ENCODE measurements at regions not wholly inside any gene's neighbourhood (a gene's known extent, or its start where the extent isn't known, plus 50 kb on each side); places are given as distances from the start of the nearest gene placed in this dataset.

GRCh38 chr12:47007048-47007447, 72.4 kb upstream of the PCED1B start (continued):
- TF ChIP-seq, protein P1, sequence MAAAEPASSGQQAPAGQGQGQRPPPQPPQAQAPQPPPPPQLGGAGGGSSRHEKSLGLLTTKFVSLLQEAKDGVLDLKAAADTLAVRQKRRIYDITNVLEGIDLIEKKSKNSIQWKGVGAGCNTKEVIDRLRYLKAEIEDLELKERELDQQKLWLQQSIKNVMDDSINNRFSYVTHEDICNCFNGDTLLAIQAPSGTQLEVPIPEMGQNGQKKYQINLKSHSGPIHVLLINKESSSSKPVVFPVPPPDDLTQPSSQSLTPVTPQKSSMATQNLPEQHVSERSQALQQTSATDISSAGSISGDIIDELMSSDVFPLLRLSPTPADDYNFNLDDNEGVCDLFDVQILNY (CRISPR knock-in tag; IDR thresholded peaks at IDR 0.05) = no peak
- no peak for TF ChIP-seq PRRX2 (CRISPR knock-in tag; IDR thresholded peaks at IDR 0.05)
- TF ChIP-seq, protein P2, sequence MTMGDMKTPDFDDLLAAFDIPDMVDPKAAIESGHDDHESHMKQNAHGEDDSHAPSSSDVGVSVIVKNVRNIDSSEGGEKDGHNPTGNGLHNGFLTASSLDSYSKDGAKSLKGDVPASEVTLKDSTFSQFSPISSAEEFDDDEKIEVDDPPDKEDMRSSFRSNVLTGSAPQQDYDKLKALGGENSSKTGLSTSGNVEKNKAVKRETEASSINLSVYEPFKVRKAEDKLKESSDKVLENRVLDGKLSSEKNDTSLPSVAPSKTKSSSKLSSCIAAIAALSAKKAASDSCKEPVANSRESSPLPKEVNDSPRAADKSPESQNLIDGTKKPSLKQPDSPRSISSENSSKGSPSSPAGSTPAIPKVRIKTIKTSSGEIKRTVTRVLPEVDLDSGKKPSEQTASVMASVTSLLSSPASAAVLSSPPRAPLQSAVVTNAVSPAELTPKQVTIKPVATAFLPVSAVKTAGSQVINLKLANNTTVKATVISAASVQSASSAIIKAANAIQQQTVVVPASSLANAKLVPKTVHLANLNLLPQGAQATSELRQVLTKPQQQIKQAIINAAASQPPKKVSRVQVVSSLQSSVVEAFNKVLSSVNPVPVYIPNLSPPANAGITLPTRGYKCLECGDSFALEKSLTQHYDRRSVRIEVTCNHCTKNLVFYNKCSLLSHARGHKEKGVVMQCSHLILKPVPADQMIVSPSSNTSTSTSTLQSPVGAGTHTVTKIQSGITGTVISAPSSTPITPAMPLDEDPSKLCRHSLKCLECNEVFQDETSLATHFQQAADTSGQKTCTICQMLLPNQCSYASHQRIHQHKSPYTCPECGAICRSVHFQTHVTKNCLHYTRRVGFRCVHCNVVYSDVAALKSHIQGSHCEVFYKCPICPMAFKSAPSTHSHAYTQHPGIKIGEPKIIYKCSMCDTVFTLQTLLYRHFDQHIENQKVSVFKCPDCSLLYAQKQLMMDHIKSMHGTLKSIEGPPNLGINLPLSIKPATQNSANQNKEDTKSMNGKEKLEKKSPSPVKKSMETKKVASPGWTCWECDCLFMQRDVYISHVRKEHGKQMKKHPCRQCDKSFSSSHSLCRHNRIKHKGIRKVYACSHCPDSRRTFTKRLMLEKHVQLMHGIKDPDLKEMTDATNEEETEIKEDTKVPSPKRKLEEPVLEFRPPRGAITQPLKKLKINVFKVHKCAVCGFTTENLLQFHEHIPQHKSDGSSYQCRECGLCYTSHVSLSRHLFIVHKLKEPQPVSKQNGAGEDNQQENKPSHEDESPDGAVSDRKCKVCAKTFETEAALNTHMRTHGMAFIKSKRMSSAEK (CRISPR knock-in tag; IDR thresholded peaks at IDR 0.05; ENCODE audit: borderline replicate concordance) = no peak
- no peak for TF ChIP-seq NFE2L1 (CRISPR knock-in tag; IDR thresholded peaks at IDR 0.05)
- no peak for TF ChIP-seq NFATC4 (CRISPR knock-in tag; IDR thresholded peaks at IDR 0.05)
- no peak for TF ChIP-seq ATF1 (CRISPR knock-in tag; IDR thresholded peaks at IDR 0.05)
- TF ChIP-seq TEAD4 (CRISPR knock-in tag; IDR thresholded peaks at IDR 0.05) = no peak
- no peak for TF ChIP-seq ZNF232 (CRISPR knock-in tag; IDR thresholded peaks at IDR 0.05)
- TF ChIP-seq FOXP4 (CRISPR knock-in tag; IDR thresholded peaks at IDR 0.05) = no peak
- TF ChIP-seq GRHL2 (CRISPR knock-in tag; IDR thresholded peaks at IDR 0.05; ENCODE audit: insufficient replicate concordance, severe bottlenecking) = no peak

DNA sequence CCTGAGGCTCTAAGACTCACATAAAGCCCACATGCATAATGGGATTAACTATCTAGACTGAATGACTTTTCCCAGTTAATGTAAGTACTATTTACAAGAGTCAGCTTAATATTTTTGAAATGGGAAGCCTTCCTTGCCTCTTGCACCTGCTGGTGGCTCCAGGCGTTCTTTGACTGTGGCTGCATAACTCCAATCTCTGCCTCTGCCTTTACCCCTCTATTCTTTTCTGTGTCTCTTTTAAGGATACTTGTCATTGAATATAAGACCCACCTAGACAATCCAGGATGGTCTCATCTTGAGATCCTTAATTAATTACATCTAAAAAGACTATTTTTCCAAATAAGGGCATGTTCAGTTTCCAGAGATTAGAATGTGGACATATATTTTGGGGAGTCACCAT, 66.9 kb upstream of the PCED1B start:
- Mint-ChIP-seq H3K4me1 (no peaks in the 10 kb centered on the region), H3K27me3 (ENCODE audit: low read depth) (no peaks in the 10 kb centered on the region), H3K4me3 (no peak overlapping the region), H3K9me3 (no peaks in the 10 kb centered on the region), H3K36me3 (no peaks in the 10 kb centered on the region), H3K27ac (no peak overlapping the region)
- POLR2A ChIA-PET = no interaction called here
- no peak for ATAC-seq
- CTCF ChIA-PET = no interaction called here
- no peak for DNase-seq (ENCODE audit: low spot score)
- TF ChIP-seq, protein P3, sequence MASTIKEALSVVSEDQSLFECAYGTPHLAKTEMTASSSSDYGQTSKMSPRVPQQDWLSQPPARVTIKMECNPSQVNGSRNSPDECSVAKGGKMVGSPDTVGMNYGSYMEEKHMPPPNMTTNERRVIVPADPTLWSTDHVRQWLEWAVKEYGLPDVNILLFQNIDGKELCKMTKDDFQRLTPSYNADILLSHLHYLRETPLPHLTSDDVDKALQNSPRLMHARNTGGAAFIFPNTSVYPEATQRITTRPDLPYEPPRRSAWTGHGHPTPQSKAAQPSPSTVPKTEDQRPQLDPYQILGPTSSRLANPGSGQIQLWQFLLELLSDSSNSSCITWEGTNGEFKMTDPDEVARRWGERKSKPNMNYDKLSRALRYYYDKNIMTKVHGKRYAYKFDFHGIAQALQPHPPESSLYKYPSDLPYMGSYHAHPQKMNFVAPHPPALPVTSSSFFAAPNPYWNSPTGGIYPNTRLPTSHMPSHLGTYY (CRISPR knock-in tag; IDR thresholded peaks at IDR 0.05) = no peak
- TF ChIP-seq ATF3 (CRISPR knock-in tag; conservative IDR thresholded peaks at IDR 0.05) (no peak), SMAD4 (CRISPR knock-in tag; IDR thresholded peaks at IDR 0.05) (no peak), SP1 (CRISPR knock-in tag; conservative IDR thresholded peaks at IDR 0.05) (no peak), HMGXB4 (CRISPR knock-in tag; IDR thresholded peaks at IDR 0.05) (no peak), ZMAT4 (CRISPR knock-in tag; IDR thresholded peaks at IDR 0.05) (no peak), CBFB (CRISPR knock-in tag; IDR thresholded peaks at IDR 0.05; ENCODE audit: low read depth) (no peak)

All from WTC11 (cell line).